ENCODE measurements at regions not wholly inside any gene's neighbourhood (a gene's known extent, or its start where the extent isn't known, plus 50 kb on each side); places are given as distances from the start of the nearest gene placed in this dataset.

- no peak for TF ChIP-seq CTCF (IDR thresholded peaks at IDR 0.05)
- no peak for TF ChIP-seq EP300 (IDR thresholded peaks at IDR 0.05)
- TF ChIP-seq POLR2A (IDR thresholded peaks at IDR 0.05) = no peak
- no peak for TF ChIP-seq POLR2AphosphoS5 (IDR thresholded peaks at IDR 0.05)
These were observed 402.7 kb upstream of the INTU start for GRCh38 chr4:127229855-127230608.
